H1 (cell line): ENCODE measurements at regions not wholly inside any gene's neighbourhood (a gene's known extent, or its start where the extent isn't known, plus 50 kb on each side); places are given as distances from the start of the nearest gene placed in this dataset.

Experiments used
- CTCF ChIA-PET: fragments of 300-600 bp; sonication (Branson Sonifier 250); formaldehyde crosslinking; loops from one replicate; lab custom pipeline; 2021; ENCODE audit not compliant: partially characterized antibody; lab: Charles Lee
- POLR2A ChIA-PET: fragments of 300-600 bp; sonication (Branson Sonifier 250); formaldehyde crosslinking; loops from one replicate; lab custom pipeline; 2021; ENCODE audit warnings: inconsistent platforms; ENCODE audit not compliant: partially characterized antibody; lab: Charles Lee
- DNase-seq, 2 experiments: peaks; one replicate each; pipeline versions ENCODE4 v3.0.0 to v3.0.0-alpha.2; 2010 to 2022; ENCODE audit warnings: low spot score in 2 of 2, low read depth in 1 of 2, mixed read lengths in 1 of 2
- FAIRE-seq: peaks from 2 replicates; lab custom pipeline; 2011; peaks lifted over from hg19 to GRCh38; lab: Jason Lieb, UNC
- H2AFZ ChIP-seq: 2 replicates; pipeline ENCODE4 v1.8.1; 2012; ENCODE audit warnings: low read length, inconsistent platforms
- H2AK5ac ChIP-seq: 2 replicates; pipeline ENCODE4 v1.6.1; 2013; ENCODE audit warnings: low read depth, low read length
- H2BK120ac ChIP-seq: replicated peaks from 2 replicates; pipeline ENCODE3; 2013; ENCODE audit warnings: low read depth, low read length, inconsistent platforms
- H2BK12ac ChIP-seq: 2 replicates; pipeline ENCODE4 v1.6.1; 2013; ENCODE audit warnings: low read depth, low read length
- H2BK15ac ChIP-seq: 2 replicates; pipeline ENCODE4 v1.6.1; 2013; ENCODE audit warnings: low read length
- H2BK20ac ChIP-seq: 2 replicates; pipeline ENCODE4 v1.6.1; 2013; ENCODE audit warnings: low read length
- H2BK5ac ChIP-seq: 2 replicates; pipeline ENCODE4 v1.6.1; 2013; ENCODE audit warnings: low read depth, low read length
- H3K14ac ChIP-seq: 2 replicates; pipeline ENCODE4 v1.6.1; 2013; ENCODE audit warnings: inconsistent platforms; ENCODE audit not compliant: insufficient read length
- H3K18ac ChIP-seq: 2 replicates; pipeline ENCODE4 v1.6.1; 2013; ENCODE audit warnings: low read length; ENCODE audit errors: extremely low read depth
- H3K23ac ChIP-seq: 2 replicates; pipeline ENCODE4 v1.6.1; 2013; ENCODE audit warnings: inconsistent platforms; ENCODE audit not compliant: insufficient read length
- H3K23me2 ChIP-seq: 2 replicates; pipeline ENCODE4 v1.6.1; 2013; ENCODE audit warnings: low read depth, low read length
- H3K27ac ChIP-seq: 2 replicates; pipeline ENCODE4 v1.6.1; 2011; ENCODE audit warnings: low read depth, low read length, inconsistent platforms
- H3K27me3 ChIP-seq, 4 experiments: replicated peaks in 1 of 4; 1 replicate in 1 of 4; 2 replicates in 3 of 4; pipeline versions ENCODE4 v1.6.1 to v1.8.1; 2011 to 2013; ENCODE audit warnings: low read length in 3 of 4, mild to moderate bottlenecking in 3 of 4, inconsistent platforms in 2 of 4, mixed read lengths in 2 of 4, moderate library complexity in 1 of 4; ENCODE audit not compliant: control insufficient read depth in 3 of 4, insufficient read depth in 3 of 4; ENCODE audit errors: extremely low read depth in 1 of 4
- H3K36me3 ChIP-seq, 4 experiments: 2 replicates each; pipeline versions ENCODE4 v1.6.1 to v1.8.1; 2011 to 2013; ENCODE audit warnings: mild to moderate bottlenecking in 4 of 4, low read length in 3 of 4, moderate library complexity in 2 of 4, control low read depth in 1 of 4, inconsistent platforms in 1 of 4; ENCODE audit not compliant: insufficient read depth in 4 of 4, control insufficient read depth in 2 of 4
- H3K4ac ChIP-seq: replicated peaks from 2 replicates; pipeline ENCODE3; 2013; ENCODE audit warnings: low read length, low read depth, mixed read lengths, inconsistent platforms; ENCODE audit not compliant: insufficient read length
- H3K4me1 ChIP-seq, 4 experiments: replicated peaks in 1 of 4; 1 replicate in 1 of 4; 2 replicates in 3 of 4; pipeline versions ENCODE4 v1.6.1 to v1.8.1; 2011 to 2013; ENCODE audit warnings: low read length in 3 of 4, inconsistent platforms in 2 of 4, mixed read lengths in 1 of 4; ENCODE audit not compliant: insufficient read depth in 4 of 4, control insufficient read depth in 3 of 4
- H3K4me2 ChIP-seq, 2 experiments: 2 replicates each; pipeline versions ENCODE4 v1.6.1 to v1.8.1; 2011 to 2013; ENCODE audit warnings: low read depth in 2 of 2, low read length in 2 of 2, control low read depth in 1 of 2, inconsistent platforms in 1 of 2, mild to moderate bottlenecking in 1 of 2; ENCODE audit not compliant: insufficient read depth in 1 of 2
- H3K4me3 ChIP-seq, 4 experiments: fragments of 200-600, 300-600 bp in 1 of 4; sonication (generic), shearing (Covaris generic), sonication (Bioruptor Twin) in 1 of 4; 2 replicates each; pipeline versions ENCODE4 v1.5.1 to v1.8.1; 2011 to 2016; ENCODE audit warnings: low read length in 4 of 4, low read depth in 3 of 4, control low read depth in 2 of 4, inconsistent platforms in 2 of 4, mild to moderate bottlenecking in 2 of 4, mixed read lengths in 1 of 4, moderate library complexity in 1 of 4; ENCODE audit not compliant: insufficient read depth in 2 of 4; ENCODE audit errors: extremely low read depth in 1 of 4
- H3K56ac ChIP-seq: replicated peaks from 2 replicates; pipeline ENCODE3; 2013; ENCODE audit warnings: low read depth, mild to moderate bottlenecking, mixed read lengths, low read length, inconsistent platforms; ENCODE audit not compliant: insufficient read length
- H3K79me1 ChIP-seq: 2 replicates; pipeline ENCODE4 v1.6.1; 2013; ENCODE audit warnings: low read depth, low read length, control low read depth
- H3K79me2 ChIP-seq, 2 experiments: 2 replicates each; pipeline versions ENCODE4 v1.6.1 to v1.8.1; 2012 to 2013; ENCODE audit warnings: low read length in 2 of 2, mild to moderate bottlenecking in 2 of 2, inconsistent platforms in 1 of 2; ENCODE audit not compliant: insufficient read depth in 2 of 2, control insufficient read depth in 1 of 2
- H3K9ac ChIP-seq, 4 experiments: replicated peaks in 1 of 4; 1 replicate in 1 of 4; 2 replicates in 3 of 4; pipeline versions ENCODE4 v1.6.1 to v1.8.1; 2011 to 2013; ENCODE audit warnings: low read depth in 3 of 4, low read length in 3 of 4, control low read depth in 2 of 4, mild to moderate bottlenecking in 2 of 4, moderate library complexity in 2 of 4, inconsistent platforms in 1 of 4; ENCODE audit errors: extremely low read depth in 1 of 4
- H3K9me3 ChIP-seq, 2 experiments: 2 replicates each; pipeline versions ENCODE4 v1.6.1 to v1.8.1; 2012 to 2013; ENCODE audit warnings: mild to moderate bottlenecking in 2 of 2, moderate library complexity in 2 of 2, control low read depth in 1 of 2, inconsistent platforms in 1 of 2, low read depth in 1 of 2, low read length in 1 of 2, mixed read lengths in 1 of 2; ENCODE audit not compliant: insufficient read depth in 2 of 2
- H4K20me1 ChIP-seq, 2 experiments: replicated peaks in 1 of 2; 2 replicates each; pipeline versions ENCODE3 to v1.8.1; 2011 to 2013; ENCODE audit warnings: inconsistent platforms in 2 of 2, low read length in 2 of 2, mild to moderate bottlenecking in 1 of 2; ENCODE audit not compliant: insufficient read depth in 2 of 2, control insufficient read depth in 1 of 2
- H4K5ac ChIP-seq: 2 replicates; pipeline ENCODE4 v1.6.1; 2013; ENCODE audit warnings: low read length, low read depth, mixed read lengths, inconsistent platforms; ENCODE audit not compliant: insufficient read length
- H4K8ac ChIP-seq: 2 replicates; pipeline ENCODE4 v1.8.0; 2013; ENCODE audit warnings: mild to moderate bottlenecking, moderate library complexity, low read length, inconsistent platforms; ENCODE audit not compliant: insufficient read depth; ENCODE audit errors: extremely low read depth
- H4K91ac ChIP-seq: replicated peaks from 2 replicates; pipeline ENCODE3; 2013; ENCODE audit warnings: low read length, mixed read lengths, inconsistent platforms; ENCODE audit not compliant: insufficient read length
- CTCF ChIP-seq, 3 experiments: IDR thresholded peaks; 1 replicate in 2 of 3; 2 replicates in 1 of 3; pipeline versions ENCODE4 v1.5.1 to v1.6.1; 2011; ENCODE audit warnings: low read length in 3 of 3, mild to moderate bottlenecking in 3 of 3, inconsistent platforms in 2 of 3, low read depth in 1 of 3, moderate library complexity in 1 of 3; ENCODE audit not compliant: insufficient read depth in 1 of 3; ENCODE audit errors: control extremely low read depth in 1 of 3
- KDM5A ChIP-seq: fragments of 200-600 bp; IDR thresholded peaks from 2 replicates; pipeline ENCODE4 v1.7.1; 2012; ENCODE audit warnings: mild to moderate bottlenecking, low read length, inconsistent platforms, mixed read lengths
- POU5F1 ChIP-seq: IDR thresholded peaks from 2 replicates; pipeline ENCODE4 v1.6.1; 2011; ENCODE audit warnings: low read depth, mild to moderate bottlenecking, low read length, moderate library complexity
- TBP ChIP-seq: IDR thresholded peaks from 2 replicates; pipeline ENCODE4 v1.6.1; 2011; ENCODE audit warnings: low read depth, low read length, improper control_type of control experiment
- YY1 ChIP-seq: IDR thresholded peaks from 2 replicates; pipeline ENCODE4 v1.6.1; 2011; ENCODE audit warnings: low read depth, mild to moderate bottlenecking, low read length
- WGBS, 2 experiments: shearing (Covaris generic) in 1 of 2; methylation state at CpG; one replicate each; pipeline versions ENCODE4 v1.1.6 to v1.1.7; 2013 to 2015; ENCODE audit warnings: low lambda C conversion rate in 2 of 2, mixed read lengths in 2 of 2, inconsistent platforms in 1 of 2, low coverage in 1 of 2, missing lambda C conversion rate in 1 of 2; ENCODE audit not compliant: insufficient replicate concordance in 2 of 2, insufficient coverage in 1 of 2, insufficient read length in 1 of 2; ENCODE audit errors: extremely low coverage in 1 of 2, missing lambda C conversion rate in 1 of 2; 5-methylcytosine and 5-hydroxymethylcytosine counted together

- H3K79me2 ChIP-seq: no peaks in the 10 kb centered on the region
- H4K91ac ChIP-seq: no peak overlapping the region
- H3K9ac ChIP-seq: no peak overlapping the region
- FAIRE-seq (no peak), DNase-seq (no peak)
- H3K14ac ChIP-seq: no peak overlapping the region
- no peak overlapping the region for H3K4me2 ChIP-seq
- H3K79me1 ChIP-seq: no peaks in the 10 kb centered on the region
- no peaks in the 10 kb centered on the region for H3K9me3 ChIP-seq
- no peak overlapping the region for H3K27ac ChIP-seq
- no peak overlapping the region for H3K4me3 ChIP-seq
- no peak overlapping the region for H2BK20ac ChIP-seq
- H3K18ac ChIP-seq: no peak overlapping the region
- no peak overlapping the region for H4K5ac ChIP-seq
- no peaks in the 10 kb centered on the region for H3K27me3 ChIP-seq
- no peak overlapping the region for H2BK5ac ChIP-seq
- 81% methylated on average over 3 of the region's 3 CpGs; no CpG with 5 or more reads in 1 of the 2 experiments for WGBS, 2 experiments
- no peaks in the 10 kb centered on the region; the same call in 1 of the 2 replicates for H3K23me2 ChIP-seq
- H4K8ac ChIP-seq: no peak overlapping the region
- H2BK120ac ChIP-seq: no peak overlapping the region
- no peak overlapping the region for H3K23ac ChIP-seq
- ChIA-PET CTCF (no interaction called here), POLR2A (no interaction called here)
- peaks cover 0 to 4% (median 0%) of the 10 kb centered on the region in 4 experiments; a peak in 1 of 7 replicates for H3K4me1 ChIP-seq
- H3K4ac ChIP-seq: no peak overlapping the region
- H2BK12ac ChIP-seq: no peak overlapping the region
- H2BK15ac ChIP-seq: no peak overlapping the region
- no peak overlapping the region for H2AK5ac ChIP-seq
- TF ChIP-seq YY1: no peak
- no peak for TF ChIP-seq POU5F1
- TF ChIP-seq KDM5A: no peak
- TF ChIP-seq TBP: no peak
- no peak for TF ChIP-seq CTCF (IDR thresholded peaks at IDR 0.05; ENCODE audit: control extremely low read depth in 1 of 3, insufficient read depth in 1 of 3, low read depth in 1 of 3, low read length in 3 of 3)
- H3K36me3 ChIP-seq: no peaks in the 10 kb centered on the region
- H2AFZ ChIP-seq: no peak overlapping the region
- H4K20me1 ChIP-seq: no peaks in the 10 kb centered on the region
- no peak overlapping the region for H3K56ac ChIP-seq
These were observed 211.6 kb upstream of the PLXNA2 start for GRCh38 chr1:208455821-208456220.
